Endothelial cell (in vitro differentiated cells): ENCODE measurements at regions not wholly inside any gene's neighbourhood (a gene's known extent, or its start where the extent isn't known, plus 50 kb on each side); places are given as distances from the start of the nearest gene placed in this dataset.

Experiments
- DNase-seq: peaks from one replicate; pipeline ENCODE4 v3.0.0; 2021; ENCODE audit warnings: low spot score
- H3K27ac Mint-ChIP-seq: one replicate; pipeline ENCODE4 v1.8.0; 2021; ENCODE audit warnings: mixed read lengths, inconsistent platforms; ENCODE audit not compliant: unreplicated experiment
- H3K27me3 Mint-ChIP-seq: one replicate; pipeline ENCODE4 v1.8.0; 2021; ENCODE audit warnings: mild to moderate bottlenecking, moderate library complexity, mixed read lengths, inconsistent platforms; ENCODE audit not compliant: unreplicated experiment
- H3K36me3 Mint-ChIP-seq: one replicate; pipeline ENCODE4 v1.8.0; 2021; ENCODE audit warnings: mild to moderate bottlenecking, low read depth, mixed read lengths, inconsistent platforms; ENCODE audit not compliant: unreplicated experiment
- H3K4me1 Mint-ChIP-seq: one replicate; pipeline ENCODE4 v1.8.0; 2021; ENCODE audit warnings: mild to moderate bottlenecking, mixed read lengths, inconsistent platforms; ENCODE audit not compliant: unreplicated experiment
- H3K4me3 Mint-ChIP-seq: one replicate; pipeline ENCODE4 v1.8.0; 2021; ENCODE audit warnings: mild to moderate bottlenecking, mixed read lengths, inconsistent platforms; ENCODE audit not compliant: unreplicated experiment
- H3K9me3 Mint-ChIP-seq: one replicate; pipeline ENCODE4 v1.8.0; 2021; ENCODE audit warnings: mixed read lengths, inconsistent platforms; ENCODE audit not compliant: unreplicated experiment
- TF ChIP-seq, protein P1 (sequence below): fragments of 200-600 bp; sonication (generic); IDR thresholded peaks from one replicate; pipeline ENCODE4 v1.5.0; 2021; ENCODE audit warnings: antibody characterized with exemption; ENCODE audit not compliant: unreplicated experiment

DNA sequence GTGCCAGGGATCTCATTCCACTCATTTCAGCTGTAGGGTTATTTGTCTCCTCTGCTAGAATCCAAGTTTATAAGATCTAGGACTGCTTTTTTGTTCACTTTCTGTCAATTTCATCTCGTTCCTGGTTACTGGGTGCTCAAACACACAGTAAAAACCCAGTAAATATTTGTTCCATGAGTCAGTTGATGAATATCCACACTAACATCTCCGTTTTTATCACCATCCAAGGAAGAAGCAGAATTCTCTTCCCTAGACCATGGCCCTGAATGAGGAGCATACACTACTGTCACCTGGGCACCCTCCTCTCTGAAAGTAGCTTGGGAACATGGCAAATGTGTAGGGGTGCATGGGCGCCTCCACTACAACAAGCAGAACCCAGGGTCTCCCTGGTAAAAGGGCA, 390.8 kb downstream of the FOXO1 start:
- no peaks in the 10 kb centered on the region for H3K9me3 Mint-ChIP-seq
- no peak for DNase-seq
- no peak overlapping the region for H3K27ac Mint-ChIP-seq
- peaks cover 4% of the 10 kb centered on the region for H3K27me3 Mint-ChIP-seq
- TF ChIP-seq, protein P1, sequence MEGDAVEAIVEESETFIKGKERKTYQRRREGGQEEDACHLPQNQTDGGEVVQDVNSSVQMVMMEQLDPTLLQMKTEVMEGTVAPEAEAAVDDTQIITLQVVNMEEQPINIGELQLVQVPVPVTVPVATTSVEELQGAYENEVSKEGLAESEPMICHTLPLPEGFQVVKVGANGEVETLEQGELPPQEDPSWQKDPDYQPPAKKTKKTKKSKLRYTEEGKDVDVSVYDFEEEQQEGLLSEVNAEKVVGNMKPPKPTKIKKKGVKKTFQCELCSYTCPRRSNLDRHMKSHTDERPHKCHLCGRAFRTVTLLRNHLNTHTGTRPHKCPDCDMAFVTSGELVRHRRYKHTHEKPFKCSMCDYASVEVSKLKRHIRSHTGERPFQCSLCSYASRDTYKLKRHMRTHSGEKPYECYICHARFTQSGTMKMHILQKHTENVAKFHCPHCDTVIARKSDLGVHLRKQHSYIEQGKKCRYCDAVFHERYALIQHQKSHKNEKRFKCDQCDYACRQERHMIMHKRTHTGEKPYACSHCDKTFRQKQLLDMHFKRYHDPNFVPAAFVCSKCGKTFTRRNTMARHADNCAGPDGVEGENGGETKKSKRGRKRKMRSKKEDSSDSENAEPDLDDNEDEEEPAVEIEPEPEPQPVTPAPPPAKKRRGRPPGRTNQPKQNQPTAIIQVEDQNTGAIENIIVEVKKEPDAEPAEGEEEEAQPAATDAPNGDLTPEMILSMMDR, result no peak
- peaks cover 3% of the 10 kb centered on the region for H3K36me3 Mint-ChIP-seq
- H3K4me1 Mint-ChIP-seq, result peaks cover 16% of the 10 kb centered on the region
- no peak overlapping the region for H3K4me3 Mint-ChIP-seq

DNA sequence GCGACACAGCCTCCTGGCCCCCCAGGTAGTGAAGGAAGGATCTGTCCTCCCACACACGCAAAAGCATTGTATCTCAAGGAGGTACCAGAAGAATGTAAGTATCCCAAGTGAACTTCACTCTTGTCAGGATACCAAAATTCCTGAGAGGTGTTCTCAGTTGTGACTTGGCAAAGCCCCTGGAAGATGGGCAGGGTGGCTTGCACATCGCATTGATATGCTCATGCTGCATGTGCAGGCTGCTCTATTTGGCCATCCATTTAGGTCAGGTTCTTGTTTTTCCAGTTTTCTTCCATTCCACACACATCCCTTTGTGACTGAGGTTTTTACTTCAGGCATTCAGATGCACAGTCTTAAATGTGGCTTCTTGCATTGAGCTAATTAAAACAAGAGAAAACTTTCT, 382.8 kb downstream of the FOXO1 start:
- Mint-ChIP-seq H3K4me3 (no peak overlapping the region), H3K36me3 (no peaks in the 10 kb centered on the region), H3K4me1 (no peaks in the 10 kb centered on the region), H3K27ac (no peak overlapping the region), H3K27me3 (no peaks in the 10 kb centered on the region), H3K9me3 (no peaks in the 10 kb centered on the region)
- no peak for DNase-seq
- TF ChIP-seq, protein P1, result no peak

DNA sequence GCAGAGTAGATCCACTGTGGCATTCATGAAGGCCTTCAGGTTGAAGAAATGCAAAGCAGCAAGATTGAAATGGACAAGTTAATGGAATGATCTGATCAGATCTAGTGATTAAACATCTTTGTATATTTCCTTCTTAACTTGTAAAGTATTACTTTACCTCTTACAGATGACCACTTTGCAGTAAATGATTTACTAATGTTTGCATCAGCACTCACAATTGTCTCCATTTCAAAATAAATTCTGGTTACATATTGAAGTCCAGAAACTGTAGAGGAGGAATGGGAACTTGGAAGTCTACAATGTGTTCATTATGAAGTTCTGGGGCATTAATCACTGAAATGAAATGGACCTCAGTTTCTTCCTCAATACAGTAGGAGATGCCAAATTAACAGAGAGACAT, 380.8 kb downstream of the FOXO1 start:
- no peak for DNase-seq
- H3K36me3 Mint-ChIP-seq, result no peaks in the 10 kb centered on the region
- H3K4me1 Mint-ChIP-seq, result no peaks in the 10 kb centered on the region
- no peaks in the 10 kb centered on the region for H3K27me3 Mint-ChIP-seq
- no peaks in the 10 kb centered on the region for H3K9me3 Mint-ChIP-seq
- no peak overlapping the region for H3K4me3 Mint-ChIP-seq
- TF ChIP-seq, protein P1, result no peak
- H3K27ac Mint-ChIP-seq, result no peak overlapping the region

DNA sequence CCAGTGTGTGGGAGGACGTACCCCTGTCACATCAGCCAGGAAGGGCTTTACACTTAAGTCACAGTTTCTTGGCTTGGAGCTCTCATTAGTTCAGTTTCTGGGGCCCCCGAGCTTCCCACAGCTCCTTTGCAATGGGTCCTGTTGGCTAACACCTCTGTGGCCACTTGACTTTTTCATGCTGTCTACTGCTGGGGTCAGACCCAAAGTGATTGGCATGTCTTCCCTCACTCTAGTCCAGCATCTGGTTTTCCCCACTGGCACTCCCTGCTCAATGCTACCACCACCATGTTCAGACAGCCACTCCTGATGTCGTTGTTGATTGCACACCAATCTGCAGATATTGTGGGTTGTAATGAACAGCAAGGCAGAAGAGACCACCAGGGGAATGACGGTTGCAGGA, 379.0 kb downstream of the FOXO1 start:
- Mint-ChIP-seq H3K36me3 (no peaks in the 10 kb centered on the region), H3K27me3 (no peaks in the 10 kb centered on the region), H3K4me3 (no peak overlapping the region), H3K27ac (no peak overlapping the region), H3K4me1 (no peaks in the 10 kb centered on the region), H3K9me3 (no peaks in the 10 kb centered on the region)
- no peak for DNase-seq
- TF ChIP-seq, protein P1, result no peak

DNA sequence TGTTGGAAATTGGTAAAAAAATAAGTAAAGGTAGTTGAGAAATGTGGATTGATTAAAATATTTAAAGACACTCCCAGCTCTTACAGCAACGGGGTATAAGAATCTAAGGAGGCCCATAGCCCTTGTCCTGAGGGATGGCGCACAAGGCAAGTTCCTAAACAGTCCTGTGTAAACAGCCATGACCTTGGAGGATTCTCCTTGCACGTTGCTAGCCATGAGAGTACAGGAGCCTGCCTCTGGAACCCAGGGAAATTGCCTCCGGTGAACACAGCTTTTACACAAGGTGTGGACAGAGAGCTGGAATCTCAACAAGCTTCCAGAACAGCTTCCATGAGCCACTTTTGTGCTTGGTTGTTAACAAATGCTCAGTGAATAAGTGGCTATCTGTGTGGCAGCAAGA, 378.2 kb downstream of the FOXO1 start:
- H3K9me3 Mint-ChIP-seq, result no peaks in the 10 kb centered on the region
- H3K27ac Mint-ChIP-seq, result no peak overlapping the region
- H3K4me3 Mint-ChIP-seq, result no peak overlapping the region
- no peak for DNase-seq
- H3K27me3 Mint-ChIP-seq, result no peaks in the 10 kb centered on the region
- no peaks in the 10 kb centered on the region for H3K4me1 Mint-ChIP-seq
- TF ChIP-seq, protein P1, result no peak
- no peaks in the 10 kb centered on the region for H3K36me3 Mint-ChIP-seq
